ENCODE measurements at regions not wholly inside any gene's neighbourhood (a gene's known extent, or its start where the extent isn't known, plus 50 kb on each side); places are given as distances from the start of the nearest gene placed in this dataset.

DNA sequence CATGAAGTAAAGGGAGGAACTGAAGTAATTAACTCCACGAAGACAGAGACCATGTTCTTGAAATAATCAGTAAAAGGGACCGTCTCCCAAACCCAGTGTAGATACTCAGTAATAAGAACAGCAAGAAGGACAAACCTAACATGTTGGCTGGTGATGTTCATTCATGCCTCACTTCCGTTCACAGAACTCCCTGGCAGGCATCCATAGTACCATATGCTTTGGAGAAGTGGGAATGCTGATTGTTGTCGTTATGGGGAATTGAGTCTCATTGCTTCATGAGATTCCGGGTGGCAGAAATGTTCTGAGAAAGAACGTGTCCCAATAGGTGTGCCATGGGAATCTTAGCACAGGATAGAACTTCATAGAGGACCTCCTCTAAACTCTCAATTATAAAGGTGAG, 452.3 kb downstream of the ZSWIM6 start:
- DNase-seq (ENCODE audit: low read depth): no peak

DNA sequence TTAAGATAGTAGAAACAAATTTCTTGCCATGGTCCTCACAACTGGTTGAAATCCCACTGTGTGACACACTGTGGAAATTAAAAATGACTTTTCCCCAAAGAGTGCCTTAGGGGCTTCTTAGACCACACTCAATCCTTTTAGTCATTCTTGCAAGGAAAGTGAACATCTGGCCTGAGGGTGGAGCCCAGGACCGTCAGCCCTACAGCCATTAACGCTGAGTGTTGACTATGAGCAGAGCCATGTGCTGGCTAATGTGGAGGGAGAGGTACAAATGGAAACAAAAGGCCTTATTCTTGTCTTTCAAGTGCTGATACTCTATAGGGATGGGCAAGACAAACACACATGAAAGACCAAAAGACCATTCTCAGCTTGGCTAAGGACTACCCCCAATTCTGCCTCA, 456.5 kb downstream of the ZSWIM6 start:
- DNase-seq (ENCODE audit: low read depth): no peak

DNA sequence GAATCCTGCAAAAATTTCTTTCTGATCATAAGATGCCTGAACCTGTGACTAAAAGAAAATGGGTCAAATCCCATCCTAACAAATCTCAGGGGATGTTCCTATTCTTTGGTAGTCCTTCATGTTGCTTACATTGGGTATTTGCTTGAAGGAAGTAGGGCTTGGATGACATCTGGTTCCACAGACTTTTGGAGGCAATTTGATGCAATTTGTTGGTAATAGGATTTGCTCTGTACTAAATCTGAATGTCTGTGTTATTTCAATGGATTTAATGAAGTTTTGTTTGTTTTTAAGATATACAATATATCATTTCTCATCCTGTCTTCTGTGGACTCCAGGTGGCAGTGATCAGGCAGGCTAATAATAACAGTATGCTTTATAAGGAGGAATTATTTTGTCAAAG, 457.9 kb downstream of the ZSWIM6 start:
- DNase-seq (ENCODE audit: low read depth): no peak

DNA sequence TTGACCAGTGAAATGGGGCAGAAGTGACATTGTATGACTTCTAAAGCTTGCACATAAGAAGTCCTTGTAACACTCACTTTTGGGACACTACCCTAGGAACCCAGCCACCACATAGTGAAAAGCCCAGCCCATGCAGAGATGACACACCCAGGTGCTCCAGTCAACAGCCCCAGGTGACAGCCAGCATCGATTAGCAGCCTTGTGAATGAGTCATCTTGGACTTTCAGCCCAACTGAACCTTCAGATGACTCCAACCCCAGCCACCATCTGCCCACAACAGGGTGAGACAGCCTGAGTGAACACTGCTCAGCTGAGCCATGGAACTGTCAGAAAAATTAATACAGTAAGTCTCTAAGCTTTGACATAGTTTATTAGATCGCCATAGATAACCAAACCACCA, 458.6 kb downstream of the ZSWIM6 start:
- DNase-seq (ENCODE audit: low read depth): no peak

DNA sequence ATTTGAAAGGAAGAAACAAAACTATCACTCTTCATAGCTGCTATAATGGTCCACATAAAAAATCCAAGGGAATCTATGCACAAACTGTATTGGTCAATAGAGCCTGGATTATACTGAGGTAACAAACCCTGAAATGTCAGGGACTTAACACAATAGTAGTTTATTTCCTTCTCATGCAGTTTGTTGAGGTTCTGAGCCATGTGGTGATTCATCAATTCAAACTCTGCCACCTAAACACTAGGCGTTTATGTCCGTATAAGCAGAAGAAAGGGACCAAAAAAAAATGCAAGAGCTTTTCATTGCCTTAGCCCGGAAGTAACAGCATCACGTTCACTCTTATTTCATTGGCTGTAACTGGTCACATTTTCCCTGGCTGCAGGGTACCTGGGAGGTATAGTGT, 464.7 kb downstream of the ZSWIM6 start:
- no peak for DNase-seq (ENCODE audit: low read depth)

DNA sequence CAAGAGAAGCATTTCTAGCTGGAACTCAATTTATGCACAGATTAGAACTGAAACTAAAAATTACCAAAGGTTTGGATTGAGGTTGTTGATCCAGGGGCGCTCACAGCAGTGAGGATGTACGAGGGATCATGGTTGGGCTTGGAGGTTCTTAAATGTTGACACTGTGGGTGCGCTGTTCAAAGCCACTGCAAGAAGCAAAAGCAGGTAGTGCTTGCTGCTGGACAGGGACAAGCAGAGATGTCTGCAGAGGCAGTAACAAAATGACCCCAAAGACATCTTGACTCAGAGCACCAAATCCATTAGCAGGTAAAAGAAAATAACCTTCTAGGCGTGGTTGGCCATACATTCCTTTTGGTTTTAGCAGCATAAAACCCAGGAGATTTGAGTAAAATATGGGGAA, 468.4 kb downstream of the ZSWIM6 start:
- no peak for DNase-seq (ENCODE audit: low read depth)

DNA sequence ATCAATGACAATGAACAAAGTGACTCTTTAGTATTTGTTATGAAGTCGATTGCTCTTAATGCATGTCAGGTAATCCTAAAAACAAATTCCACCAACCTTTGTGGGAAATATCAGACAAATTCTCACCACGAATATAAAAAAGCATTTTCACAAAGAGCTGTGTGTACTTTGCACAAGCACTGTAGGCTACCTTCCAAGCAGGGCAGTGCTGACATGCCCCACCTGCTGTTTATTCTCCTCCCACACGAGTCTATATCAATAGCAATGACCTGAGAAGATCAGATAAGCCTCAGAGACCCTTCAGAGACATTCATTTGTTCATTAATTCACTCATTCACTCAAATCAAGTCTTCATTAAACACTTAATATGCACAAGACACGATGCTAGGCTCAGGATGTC, 469.1 kb downstream of the ZSWIM6 start:
- DNase-seq (ENCODE audit: low read depth): no peak

DNA sequence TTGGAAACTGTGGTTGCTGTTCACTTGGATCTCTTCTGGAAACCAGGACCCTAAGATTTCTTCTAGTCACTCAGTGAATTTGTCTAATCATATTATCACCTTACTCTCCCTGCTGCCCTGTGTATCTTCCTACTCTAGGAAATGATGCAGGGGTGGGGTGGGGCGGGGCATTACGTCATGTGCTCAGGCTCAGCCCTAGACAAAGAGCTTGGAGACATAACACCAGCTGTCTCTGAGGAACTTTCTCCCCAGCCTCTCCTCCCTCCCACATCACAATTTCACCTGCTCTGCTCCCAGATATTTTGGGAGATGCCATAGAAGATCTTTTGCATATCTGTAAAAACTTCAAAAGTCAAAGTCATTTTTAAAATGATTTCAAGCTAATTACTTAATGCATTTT, 470.4 kb downstream of the ZSWIM6 start:
- DNase-seq (ENCODE audit: low read depth): no peak

DNA sequence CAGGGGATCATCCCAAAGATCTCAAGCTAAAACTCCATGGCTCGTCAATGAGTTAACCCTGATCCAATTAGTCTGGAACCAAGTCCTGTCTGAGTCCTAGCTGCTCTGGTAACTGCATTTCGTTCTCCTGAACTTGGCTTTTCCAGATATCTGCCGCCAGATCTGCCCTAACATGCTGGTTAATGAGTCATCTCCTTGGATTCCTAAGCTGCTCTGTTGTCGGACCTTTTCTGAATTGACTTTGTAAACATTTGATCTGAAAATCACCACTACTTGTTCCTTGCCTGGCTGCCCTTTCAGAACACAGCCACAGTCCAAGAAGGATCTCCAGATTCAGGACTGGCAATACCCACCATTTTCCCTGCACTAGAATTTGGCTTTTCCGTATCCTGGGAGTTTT, 473.0 kb downstream of the ZSWIM6 start:
- no peak for DNase-seq (ENCODE audit: low read depth)

DNA sequence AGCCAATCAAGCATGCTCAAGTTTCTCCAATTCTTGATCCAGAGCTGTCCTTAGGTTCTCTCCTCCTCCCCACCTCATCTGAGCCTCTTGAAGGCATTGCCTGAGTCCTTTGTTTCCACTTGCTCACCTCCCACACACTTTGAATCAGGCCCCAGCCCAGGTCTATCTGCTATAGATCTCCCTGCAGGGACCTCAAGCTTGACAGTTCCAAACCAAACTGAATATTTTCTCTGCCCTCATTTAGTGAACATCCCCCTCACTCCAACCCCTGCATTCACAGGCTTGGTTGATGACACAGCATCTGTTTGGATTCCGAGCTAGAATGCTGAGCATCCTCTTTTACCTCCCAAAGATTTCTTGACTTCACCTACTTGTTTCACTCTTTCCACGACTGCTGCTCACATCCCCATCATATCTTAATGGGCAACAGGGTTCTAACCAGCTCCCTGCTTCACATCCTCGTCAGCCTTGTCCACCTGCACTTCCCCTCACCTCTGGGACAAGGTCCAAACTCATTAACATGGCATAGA, 474.5 kb downstream of the ZSWIM6 start:
- DNase-seq (ENCODE audit: low read depth): no peak

DNA sequence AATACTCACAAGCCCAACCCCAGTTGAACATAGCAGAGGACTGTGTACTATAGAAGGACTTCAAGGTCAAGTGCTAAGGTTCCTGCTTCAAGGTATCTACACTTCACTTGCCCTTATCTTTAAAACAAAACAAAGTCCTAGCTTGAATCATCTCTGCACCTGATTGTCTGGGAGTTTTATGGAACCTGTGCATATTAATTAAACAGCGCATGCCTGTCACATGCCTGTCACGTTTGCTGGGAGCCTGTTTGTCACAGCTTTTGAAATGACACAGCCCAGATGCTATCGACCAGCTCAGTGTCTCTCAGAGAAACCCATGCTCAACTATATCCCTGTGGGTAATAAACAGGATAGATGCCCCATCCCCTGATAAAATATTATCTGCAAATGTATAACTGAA, 476.0 kb downstream of the ZSWIM6 start:
- DNase-seq (ENCODE audit: low read depth): no peak

DNA sequence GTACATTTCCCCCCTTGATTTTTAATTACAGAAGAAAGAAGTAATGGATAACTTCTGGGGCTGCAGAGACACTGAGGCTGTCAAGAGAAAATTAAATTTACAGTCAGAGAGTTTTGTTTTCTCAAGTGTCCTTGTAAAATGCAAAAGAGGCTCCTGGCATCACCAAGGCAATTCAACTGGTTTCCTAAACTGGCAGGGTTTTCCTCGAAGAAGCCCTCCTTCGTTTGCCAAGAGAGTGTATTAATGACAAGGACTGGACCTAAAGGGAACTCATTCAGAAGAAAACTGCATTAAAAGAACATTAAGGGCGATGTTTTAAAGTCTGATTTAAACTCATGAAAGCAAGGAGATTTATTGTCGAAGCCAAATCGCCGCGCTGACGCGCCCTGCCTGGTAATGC, 476.9 kb downstream of the ZSWIM6 start:
- no peak for DNase-seq (ENCODE audit: low read depth)

DNA sequence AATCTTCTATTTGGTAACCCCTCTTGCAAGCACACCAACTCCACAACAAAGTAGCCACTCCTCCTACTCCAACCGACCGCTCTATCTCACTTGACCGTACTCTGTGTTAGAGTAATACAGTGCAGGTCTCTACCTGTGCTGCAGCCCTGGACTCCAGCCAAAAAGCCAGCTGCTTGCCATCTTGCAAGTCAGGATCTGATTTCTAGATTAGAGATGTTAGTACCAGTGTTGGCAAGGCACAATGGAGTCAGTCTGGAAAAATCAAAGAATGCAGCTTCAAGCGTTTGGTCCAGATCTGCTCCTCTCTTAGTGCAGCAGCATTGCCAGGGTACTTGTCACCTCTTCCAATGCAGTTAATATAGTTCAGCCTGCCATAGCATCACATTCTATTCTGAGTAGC, 477.6 kb downstream of the ZSWIM6 start:
- DNase-seq (ENCODE audit: low read depth): no peak

DNA sequence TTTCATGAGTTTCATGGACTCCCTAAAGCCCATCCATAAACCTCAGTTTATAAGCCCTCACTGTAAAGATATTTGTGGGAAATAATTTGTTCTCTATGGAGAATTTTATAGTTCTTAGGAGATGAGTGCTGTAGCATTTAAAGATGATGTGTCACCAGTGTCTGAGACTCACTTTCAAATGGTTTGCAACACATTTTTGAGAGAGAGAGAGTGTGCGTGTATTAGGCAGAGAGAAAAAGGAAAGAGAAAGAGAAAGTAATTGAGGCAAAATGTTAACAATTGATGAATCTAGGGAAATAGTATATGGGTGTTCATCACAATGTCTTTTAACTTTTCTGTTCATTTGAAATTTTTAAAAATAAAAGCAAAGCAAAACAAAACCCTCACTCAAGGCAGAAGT, 479.0 kb downstream of the ZSWIM6 start:
- no peak for DNase-seq (ENCODE audit: low read depth)

DNA sequence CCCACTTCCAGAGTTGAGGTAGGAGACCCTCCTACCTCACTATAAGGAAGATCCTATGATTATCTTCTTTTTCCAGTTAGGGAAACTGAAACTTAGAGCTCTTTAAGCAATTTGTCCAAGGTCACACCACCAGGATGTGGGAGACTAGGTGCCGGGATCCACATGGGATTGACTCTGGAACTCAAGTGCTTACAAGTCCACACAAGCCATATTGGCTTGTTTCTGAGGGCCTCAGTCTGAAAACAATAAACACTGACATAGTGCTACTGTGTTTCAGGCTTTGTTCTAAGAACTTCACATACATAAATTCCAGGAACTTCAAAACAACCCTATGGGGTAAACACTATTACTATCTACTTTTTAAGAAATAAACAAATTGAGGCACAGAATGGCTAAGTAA, 481.3 kb downstream of the ZSWIM6 start:
- no peak for DNase-seq (ENCODE audit: low read depth)

DNA sequence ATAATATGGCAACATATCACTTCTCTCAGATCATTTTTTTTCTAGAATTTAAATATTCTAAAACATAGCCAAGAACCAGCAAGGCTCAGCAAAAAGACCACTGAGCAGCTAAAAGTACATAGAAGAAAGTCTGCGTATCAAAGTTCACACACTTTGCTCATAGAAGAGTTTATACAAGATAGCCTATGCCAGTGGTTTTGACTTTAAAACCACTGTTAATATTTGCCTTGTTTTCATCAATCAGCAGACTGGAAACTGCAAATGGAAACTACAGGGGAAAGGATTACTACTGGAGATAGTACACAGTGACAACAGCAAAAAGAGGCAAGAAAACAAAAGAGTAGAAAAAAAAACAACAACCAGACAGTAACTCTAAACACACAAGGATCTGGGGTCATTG, 483.3 kb downstream of the ZSWIM6 start:
- DNase-seq (ENCODE audit: low read depth): no peak

DNA sequence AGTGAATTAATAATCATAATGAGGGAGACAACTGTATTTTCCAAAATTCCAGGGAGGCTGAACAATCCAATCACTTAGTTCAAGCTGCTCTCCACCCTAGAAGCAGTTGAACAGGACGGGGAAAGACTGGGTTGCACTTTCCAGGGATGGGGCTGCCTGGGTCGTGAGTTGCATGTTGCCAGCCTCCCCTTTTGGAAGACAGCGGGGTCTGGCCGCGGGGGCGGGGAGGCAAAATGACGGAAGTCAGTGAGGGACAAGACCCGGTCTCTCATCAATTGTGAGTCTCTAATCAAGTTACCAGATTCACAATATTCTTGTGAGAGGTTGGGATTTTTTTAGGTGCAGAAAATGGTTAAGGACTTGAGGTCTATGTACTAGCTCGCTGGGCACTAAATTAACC, 484.1 kb downstream of the ZSWIM6 start:
- DNase-seq (ENCODE audit: low read depth): no peak

DNA sequence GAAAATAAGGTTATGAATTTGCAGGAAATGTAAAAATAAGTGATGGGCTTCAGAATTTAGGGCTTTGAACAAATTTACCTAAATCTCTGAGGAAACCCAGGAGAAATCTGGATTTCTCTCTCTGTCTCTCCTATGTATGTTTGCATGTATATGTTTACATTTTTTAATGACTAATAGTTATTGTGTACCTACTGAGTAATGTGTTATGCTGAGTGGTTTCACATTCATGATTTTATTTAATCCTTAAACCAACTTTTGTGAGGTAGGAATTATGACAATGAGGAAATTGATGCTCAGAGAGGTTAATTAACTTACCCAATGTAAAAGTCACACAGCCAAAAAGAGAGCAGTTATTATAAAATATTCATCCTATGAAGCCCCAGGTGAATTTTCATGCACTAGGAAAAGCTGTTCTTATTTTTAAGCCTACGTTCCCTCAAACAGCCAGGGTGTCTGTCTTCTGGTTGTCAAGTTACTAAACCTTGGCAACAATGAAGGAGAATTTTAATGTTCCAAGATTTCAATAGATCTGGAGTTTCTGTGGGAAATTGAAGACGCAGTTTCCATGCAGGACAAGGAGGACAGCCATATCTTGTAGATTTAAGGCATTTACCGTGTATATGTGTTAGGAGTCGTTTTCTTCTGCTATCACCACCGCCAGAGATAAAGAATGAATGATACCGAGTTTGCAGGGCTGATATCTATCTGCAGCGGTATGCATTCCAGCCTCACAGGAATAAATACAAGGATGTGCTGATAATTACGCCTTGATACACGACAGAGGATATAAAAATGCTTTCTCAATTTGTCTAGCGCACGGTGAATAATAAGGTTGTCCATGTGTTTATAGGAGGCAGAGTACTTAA, 484.8 kb downstream of the ZSWIM6 start:
- DNase-seq (ENCODE audit: low read depth): no peak

DNA sequence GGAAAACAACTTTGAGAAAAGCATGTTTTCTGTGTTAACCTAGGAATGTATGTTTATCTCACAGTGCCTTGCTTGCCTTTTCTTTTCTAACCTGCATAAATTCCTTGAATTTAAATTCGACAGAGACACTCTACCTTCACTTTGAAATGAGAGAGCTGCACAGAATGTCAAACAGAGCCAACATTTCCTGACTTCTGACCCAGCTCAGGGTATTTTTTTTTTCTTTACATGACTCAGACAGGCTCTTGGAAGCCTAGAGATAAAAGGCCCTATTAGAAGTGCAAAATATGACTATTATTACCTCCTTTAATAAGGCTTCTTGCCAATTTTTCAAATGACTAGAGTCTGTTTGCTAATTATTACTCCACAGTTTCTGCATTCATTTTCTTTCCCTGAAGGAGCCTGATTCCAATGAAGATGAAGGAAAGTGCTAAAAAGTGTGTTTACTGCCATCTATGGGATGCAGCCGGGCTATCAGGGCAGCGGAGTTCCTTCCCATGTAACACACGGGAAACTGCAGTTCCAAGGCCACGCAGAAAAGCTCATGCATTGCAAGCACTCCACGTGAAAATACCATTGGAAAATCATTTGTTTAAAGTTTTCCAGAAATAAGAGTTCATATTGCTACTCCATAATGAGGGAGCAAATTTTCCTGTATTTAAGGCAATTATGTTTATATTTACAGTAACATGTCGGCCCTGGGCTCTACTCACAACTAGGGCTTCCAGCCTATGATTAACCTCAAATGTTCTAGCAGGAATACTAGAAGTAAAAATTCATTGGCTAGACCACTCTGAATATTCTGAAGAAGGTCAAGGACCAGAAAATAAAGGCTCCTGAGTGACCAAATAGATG, 485.6 kb downstream of the ZSWIM6 start:
- DNase-seq (ENCODE audit: low read depth): no peak

DNA sequence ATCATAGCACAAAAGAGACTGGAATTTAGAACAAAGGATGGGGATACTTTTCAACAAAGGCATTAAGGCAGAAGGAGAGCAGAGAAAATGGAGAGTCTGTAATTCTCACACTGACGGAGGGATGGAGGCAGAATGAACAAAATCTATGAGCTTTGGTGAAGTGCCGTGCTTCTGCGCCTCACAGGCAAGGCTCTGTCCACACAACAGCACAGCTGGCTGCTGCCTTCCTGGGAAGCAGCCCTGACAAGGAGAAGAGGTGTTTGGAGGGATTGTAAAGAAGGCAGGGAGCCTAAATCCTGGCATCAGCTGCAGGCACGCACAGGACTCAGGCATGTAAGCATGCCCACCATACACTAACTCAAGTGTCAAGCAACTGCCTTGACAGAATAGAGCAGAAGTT, 485.2 kb upstream of the KIF2A start:
- DNase-seq (ENCODE audit: low read depth): no peak

DNA sequence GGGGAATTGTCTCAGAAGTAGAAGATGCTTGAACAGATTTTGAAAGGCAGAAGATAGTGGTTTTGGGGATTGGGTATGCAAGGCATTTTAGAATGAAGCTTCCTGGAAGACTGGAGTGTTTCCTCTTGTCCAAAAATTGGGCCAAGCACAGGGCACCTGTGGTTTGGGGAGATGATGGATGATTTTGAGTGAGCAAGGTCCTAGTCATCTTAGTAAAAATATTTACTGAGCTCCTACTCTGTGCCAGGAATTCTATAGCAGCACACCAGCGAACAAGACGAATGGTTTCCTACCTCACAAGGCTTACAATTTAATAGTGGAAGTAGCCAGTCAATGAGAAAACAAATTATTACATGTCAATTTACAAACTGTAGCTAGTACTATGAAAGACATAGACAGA, 484.4 kb upstream of the KIF2A start:
- DNase-seq (ENCODE audit: low read depth): no peak

DNA sequence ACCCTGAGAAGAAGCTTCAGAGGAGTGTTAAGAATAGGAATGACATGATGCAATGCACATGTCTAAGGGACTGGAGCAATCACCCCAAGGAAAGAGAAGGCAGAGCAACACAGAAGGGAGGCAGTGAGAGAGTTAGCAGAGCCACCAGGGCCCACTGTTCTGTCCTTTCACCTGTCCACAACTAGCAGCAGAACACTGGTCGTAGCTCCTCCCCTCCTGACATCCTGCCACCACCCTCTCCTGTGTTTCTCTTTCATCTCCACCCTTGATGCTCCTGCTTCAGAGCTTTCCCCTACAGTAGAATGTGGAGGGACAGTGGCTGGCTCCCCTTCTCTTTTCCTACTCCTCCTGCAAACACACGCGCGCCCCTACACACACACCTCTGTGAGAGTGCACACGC, 483.4 kb upstream of the KIF2A start:
- no peak for DNase-seq (ENCODE audit: low read depth)

DNA sequence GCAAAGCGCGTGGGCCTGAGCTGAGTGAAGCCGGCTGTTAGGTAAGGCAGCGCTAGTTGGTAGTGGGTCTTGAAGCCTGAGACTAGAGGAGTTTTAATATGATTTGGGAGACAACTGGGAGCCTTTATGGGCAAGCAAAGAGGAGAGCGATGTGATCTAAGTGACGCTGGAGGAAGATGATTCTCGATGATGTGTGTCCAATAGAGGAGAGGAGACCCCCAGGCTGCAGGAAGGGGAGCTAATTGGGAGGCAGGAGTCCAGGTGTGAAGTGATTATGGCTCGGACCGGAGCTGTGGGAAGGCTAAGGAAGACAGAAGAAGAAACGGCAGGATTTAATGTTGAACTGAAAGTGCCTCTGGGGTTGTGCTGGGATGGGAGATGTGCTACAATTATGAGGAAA, 482.9 kb upstream of the KIF2A start:
- no peak for DNase-seq (ENCODE audit: low read depth)
